HG02763 (cell line): ENCODE measurements at regions not wholly inside any gene's neighbourhood (a gene's known extent, or its start where the extent isn't known, plus 50 kb on each side); places are given as distances from the start of the nearest gene placed in this dataset.
A peak's percentile ranks its signal among the peaks of the same experiment; 100 is the strongest.

Experiments used
- ATAC-seq: cut with Tn5 transposase; IDR thresholded peaks from one replicate; pipeline ENCODE4 v1.9.1; 2021; ENCODE audit warnings: mild to moderate bottlenecking, moderate library complexity; ENCODE audit not compliant: unreplicated experiment

DNA sequence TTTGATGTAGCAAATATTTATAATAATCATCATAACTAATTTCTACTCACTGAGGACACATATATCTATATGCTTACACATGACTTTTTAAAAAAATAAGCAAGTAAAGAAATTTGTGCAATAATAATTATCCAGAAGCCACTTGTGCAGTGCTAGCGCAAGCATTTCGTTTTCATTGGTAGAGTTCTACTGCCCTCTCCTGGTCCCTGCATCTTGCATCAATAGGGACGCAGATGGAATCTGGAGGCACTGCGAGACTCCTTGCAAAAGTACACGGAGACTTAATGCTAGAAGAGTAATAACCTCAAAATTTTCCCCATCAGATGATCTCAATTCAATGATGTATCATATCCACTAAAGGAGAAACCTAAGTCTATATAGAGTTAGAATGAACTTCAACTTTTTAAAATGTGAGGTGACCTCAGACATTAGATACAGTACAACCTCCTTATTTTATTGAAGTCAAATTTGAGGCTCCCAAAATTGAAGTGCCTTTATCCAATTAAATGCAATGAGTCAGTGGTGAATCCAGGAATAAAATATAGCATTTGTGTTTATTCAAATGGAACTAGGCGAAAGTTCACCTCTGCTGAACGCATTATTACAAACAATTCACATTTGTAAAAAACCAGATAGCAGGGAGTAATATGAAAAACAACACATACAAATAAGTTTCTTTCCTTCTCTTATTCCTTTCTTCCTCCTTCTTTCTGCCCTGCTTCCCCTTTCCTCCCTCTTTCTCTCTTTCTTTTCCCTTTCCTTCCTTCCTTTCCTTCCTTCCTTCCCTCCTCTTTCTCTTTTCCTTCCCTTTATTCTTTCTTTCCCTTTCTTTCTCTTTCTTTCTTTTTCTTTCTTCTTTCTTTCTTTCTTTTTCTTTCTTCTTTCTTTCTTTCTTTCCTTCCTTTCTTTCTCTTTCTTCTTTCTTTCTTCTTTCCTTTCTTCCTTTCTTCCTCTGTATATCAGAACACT, 450.0 kb downstream of the ANKRD50 start:
- ATAC-seq, result peak; percentile 88

DNA sequence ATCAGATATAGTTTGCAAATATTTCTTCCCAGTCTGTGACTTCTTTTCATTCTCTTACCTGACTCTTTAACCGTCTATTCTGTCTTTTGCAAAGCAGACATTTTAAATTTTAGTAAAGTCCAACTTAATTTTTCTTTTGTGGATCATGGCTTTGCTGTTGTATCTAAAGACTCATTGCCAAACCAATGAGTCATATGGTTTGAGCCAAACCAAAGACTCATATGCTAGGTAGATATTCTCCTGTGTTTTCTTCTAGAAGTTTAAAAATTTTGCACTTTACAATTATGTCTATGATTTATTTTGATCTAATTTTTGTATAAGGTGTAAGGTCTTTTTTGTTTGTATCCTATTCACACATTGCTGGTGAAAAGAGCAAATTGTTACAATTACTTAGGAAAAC, 446.8 kb downstream of the ANKRD50 start:
- no peak for ATAC-seq

DNA sequence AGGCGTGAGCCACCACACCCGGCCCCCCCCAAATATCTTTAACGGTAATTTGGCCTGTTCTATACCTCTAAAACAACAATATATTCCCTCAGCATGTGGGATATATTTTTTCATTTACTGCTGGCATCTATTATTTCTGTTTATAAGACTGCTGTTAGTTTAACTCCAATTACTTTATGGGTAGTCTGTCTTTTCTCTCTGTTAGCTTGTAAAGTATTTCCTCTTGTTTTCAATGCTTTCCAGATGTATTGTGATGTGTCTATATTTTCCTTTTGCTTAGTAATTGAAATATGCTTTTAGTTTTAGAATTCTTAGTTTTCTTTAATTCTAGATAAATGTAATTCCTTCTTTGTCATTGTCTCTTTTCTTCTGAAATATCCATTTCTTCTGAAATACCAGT, 445.8 kb downstream of the ANKRD50 start:
- no peak for ATAC-seq

DNA sequence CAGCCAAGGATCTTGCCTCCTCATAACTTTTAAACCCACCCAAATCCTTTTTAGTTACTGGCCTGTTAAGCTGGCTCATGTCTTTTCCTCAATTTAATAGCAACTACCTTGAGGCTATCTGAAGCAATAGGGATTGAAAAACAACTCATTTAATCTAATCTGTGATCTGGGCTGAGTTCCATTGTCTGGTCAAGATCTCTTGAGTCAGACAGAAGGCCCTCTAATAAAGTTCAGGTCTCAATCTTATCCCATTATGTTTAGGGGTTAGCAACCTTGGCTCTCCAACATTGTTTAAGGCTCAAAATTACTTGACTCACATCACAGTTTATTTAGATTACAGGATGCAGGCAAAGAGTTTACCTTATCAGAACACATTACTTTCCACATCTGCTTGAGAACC, 436.1 kb downstream of the ANKRD50 start:
- no peak for ATAC-seq

DNA sequence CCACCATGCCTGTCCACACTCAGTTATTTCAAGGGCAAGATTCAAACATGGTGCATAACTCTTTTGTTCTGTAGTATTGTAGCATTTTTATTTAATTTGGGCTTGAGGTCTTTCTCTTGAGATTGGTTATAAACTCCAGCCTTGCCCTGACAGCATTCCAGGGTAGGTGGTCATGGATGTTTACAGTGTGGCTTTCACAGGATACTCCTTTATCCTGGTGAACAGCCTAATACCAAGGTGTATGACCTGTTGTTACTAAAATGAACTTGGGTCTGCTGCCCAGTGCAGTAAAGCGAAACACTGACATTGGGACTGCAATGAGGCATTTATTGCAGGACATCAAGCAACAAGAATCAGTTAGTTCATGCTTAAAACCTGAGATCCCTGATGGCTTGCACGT, 434.8 kb downstream of the ANKRD50 start:
- ATAC-seq, result no peak

DNA sequence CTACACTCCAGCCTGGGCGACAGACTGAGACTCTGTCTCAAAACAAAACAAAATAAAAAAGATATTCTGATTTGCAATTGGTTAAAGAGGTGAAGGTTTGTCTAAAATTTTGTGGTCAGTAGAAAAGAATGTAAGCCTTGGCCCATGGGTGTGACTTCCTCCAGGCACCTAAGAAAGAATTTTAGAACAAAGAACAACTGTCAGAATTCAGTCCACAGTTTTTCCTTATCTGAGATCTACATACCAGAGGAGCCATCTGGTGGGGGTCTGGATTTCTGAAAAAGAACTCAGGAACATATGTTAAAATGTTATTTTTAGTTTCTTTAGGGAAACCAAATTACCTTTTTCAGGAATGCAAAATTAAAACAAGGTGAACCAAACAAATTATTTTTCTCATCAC, 434.1 kb downstream of the ANKRD50 start:
- no peak for ATAC-seq

DNA sequence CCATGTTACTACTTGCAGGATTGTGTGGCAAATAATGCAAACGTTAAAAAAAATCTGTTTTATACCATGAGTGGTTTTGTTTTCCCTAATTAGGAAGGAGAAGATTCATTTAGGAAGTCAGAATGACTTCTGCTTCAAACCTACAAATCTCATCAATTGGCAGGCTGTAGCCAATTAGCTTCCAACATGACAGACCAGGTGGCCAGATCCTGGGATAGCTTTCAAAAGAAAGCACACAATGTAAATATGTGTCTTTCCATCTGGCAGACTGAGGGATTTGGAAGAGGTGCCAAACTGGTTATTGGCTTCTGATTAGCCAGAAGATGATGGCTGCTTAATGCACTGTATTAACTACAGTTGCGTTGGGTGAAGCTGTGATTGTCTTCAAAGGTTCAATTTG, 432.8 kb downstream of the ANKRD50 start:
- ATAC-seq, result no peak

DNA sequence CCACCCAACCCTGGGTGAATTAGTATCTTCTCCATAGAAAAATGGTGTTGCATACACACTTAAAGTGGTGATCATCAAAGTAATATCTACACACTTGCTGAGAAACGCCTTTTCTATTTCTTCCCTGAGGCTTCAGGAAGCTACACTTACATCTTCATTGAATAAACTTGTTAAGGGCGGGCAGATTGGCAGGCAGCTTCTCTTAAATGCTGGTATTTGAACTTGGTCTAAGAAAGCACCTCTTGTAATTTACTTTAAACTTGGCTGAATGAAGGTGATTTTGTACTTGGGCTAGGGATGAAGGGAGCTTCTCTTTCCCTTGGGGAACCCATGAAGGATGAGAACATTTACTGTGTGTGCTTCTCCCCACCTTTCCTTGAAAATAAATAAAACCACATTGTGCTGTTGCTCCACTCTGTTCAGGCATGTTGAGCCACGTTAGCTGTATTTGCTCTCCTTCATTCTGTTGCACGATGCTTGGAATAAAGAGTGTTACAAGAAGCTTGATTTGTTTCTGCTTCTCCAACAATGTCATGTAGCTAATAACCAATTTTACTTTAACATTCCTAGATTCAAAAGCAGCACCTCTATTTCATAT, 430.1 kb downstream of the ANKRD50 start:
- ATAC-seq, result no peak

DNA sequence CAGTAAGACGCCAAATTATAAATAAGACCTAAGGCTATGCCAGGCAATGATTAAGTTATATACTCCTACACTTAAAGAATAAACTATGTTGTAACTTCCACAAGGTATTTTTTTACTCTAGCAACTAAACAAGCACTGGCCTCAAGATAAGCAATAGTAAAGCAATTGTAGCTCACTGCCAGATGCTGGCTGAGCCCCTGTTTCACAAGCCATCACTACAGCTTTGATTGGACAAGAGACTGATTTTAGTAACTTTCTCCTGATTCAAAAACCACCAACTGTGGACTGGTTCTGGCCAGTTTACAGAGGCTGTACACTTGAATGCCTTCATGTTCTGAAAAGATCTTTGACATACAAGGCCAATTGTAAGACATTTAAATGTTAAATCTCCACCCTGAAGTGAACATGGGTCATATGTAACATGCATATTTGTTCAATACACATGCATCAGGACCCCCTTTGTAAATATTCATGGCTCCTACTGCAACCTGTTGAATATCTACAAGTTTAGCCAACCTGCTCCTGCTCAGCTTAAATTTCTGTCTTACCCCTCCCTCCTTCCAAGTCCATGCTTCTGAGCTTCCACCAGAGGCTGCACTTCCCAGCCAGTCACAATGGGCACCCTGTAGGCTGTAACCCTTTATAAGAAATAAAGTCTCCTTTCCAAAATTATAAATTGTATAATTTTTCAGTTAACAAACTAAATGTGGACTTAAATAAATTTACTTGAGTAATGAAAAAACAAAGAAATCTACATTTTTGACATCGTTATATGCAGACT, 423.6 kb downstream of the ANKRD50 start:
- no peak for ATAC-seq

DNA sequence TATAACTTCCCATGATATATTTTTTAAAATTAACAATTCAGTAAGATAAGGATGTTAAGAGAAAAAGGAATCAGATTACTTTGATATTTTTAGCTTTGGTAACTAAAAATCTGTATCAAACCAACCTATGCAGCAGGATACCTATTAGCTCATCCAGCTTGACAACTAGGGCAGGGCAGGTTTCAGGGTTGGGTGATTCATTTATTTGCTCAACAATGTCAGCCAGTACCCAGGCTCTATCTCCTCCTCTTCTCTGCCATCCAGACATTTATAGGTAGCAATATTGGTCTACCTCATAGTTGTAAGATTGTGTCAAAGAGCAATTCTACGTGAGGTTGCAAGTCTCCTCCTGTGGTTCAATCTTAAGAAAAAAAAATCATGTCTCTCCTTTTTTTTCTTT, 421.9 kb downstream of the ANKRD50 start:
- no peak for ATAC-seq

DNA sequence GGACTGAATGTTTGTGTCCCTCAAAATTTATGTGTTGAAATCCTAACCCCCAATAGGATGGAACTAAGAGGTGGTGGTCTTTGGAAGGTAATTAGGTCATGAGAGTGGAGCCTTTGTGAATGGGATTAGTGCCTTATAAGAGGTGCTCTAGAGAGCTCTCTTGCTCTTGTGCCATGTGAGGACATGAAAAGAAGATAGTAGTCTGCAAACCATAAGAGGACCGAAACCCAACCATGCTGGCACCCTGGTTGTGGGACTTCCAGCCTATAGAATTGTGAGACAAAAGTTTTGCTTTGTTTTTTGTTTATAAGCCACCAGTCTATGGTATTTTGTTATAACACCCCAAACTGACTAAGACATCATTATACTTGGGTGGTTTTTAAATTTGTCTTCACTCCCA, 417.1 kb downstream of the ANKRD50 start:
- ATAC-seq, result no peak

DNA sequence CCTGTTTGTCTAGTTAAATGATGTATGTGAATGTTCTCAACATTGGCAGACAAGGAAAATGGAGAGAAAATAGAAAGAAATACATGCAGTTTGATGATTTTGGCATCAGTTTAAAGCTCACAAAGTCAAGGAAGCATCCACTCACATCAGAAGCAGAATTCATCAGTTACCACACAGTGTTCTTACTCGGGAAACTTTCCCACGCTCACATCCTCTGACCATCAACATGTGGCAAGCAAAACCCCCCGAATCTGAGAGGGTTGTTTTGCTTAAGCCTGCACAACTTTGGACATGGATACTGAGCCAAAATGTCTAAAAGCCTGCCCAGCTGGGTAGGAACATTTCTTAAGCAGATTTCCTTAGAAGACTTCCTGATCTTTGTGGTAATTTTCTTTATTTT, 407.6 kb downstream of the ANKRD50 start:
- no peak for ATAC-seq

DNA sequence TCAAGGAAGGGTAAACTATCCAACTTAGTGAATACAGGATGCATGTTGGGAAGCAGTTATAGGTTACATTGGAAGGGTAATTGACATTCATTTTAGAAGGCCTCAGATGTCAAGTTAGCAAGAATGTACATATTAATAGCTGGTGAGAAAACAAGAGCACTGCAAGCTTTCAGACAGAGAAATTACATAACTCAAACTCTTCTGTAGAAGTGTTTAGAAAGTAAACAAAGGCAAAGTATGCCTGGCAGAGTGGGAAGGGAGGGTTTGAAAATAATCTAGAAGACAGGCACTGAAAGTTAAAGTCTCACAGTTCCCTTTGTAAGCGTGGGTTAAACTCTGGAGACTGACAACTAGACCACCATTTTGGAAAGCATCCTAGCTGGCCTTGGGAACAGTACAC, 406.2 kb downstream of the ANKRD50 start:
- no peak for ATAC-seq

DNA sequence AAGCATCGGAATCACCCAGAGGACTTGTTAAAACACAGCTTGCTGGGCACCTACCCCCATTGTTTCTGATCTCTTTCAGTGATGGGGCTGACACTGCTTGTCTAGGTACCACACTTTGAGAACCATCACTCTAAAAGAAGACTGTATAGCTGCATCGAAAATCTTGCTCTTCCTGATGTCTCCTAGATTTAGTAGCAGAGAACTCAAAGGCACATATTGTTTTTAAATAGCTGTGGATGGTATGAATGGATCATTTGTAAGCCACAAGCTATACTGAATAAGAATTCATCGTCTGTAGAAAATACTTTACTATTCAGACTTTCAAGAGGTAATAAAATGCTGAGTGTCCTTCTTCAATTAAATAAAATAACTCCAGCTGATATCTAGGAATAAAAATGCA, 405.4 kb downstream of the ANKRD50 start:
- ATAC-seq, result no peak

DNA sequence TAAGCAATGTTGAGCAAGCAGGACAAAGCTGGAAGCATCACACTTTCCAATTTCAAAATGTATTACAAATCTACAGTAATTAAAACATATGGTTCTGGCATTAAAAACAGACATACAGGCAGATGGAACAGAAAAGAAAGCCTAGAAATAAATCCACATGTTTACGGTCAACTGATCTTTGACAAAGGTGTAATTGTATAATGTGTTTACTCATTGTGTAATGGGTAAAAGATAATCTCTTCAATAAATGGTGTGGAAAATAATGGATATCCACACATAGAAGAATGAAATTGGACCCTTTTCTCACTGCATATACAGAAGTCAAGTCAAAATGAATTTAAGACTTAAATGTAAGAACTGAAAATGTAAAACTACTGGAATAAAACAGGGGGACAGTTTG, 394.2 kb downstream of the ANKRD50 start:
- no peak for ATAC-seq

DNA sequence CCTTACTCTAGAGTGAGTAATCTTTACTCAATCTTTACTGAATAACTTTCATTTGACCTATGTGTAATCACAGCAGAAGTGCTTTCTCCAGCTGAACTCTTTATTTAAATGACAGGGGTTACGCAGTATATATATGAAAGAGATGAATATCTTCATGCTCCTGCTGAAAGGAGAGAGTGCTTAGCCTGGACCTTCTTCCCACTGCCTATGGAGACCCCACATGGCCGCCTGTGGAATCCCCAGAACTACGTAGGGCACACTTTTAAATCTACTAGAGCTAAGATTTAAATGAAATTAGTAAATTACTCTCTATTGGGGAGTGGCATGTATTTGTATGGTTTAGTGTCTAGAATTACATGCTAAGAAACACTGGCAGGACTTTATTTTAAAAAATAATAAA, 391.2 kb downstream of the ANKRD50 start:
- no peak for ATAC-seq

DNA sequence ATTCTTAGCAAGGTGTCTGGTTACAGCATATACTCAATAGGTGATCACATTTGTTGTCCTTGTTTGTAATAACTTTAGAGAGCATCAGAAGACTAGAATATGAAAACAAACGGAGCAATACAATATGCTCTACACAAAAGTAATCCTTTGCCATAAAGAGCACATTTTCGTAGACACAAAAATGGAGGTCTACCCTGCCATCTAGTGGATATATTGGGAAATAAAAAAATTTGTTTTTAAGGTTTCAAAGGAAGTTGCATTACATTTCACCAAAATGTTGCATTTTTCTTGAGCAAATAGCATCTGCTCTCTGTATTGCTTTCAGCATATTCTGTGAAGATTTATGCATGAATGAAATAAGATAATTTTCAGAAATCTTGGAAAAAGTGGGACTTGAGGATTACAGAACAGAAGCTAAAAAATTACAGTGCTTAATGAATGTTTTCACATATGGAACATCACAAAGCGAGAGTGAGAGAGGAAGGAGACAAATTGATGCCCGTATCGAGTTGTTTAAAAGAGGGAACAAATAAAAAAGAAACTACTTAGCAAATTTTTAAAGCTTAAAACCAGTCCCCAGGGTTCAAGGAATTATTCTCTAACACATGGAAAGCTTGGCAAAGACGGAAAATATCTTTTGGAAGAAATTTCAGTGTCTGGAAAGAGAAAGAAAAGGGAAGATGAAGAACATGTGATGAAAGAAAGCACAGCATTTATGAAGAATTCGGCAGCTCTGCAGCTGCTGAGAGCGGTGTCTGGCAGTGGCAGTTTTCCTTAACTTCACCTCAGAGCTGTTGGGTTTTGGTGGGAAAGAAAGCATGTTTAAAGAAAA, 390.1 kb downstream of the ANKRD50 start:
- ATAC-seq, result no peak

DNA sequence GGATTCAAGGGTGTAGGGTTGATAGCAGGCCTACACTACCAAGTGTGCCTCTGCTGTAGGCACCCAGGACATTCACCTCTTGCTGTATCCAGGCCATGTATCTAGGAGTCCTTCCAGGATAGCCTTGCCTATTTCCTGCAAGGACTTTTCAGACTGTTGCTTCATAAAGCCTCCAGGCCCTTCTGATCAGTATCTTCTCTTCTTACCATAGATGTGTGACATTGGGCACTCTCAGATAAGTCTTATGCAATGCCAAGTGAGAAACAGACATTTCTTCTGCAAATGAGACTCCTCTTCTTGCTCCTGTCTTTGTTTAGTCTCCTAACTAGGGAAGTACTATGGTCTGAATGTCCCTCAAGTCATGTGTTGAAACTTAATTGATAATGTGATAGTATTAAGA, 386.8 kb downstream of the ANKRD50 start:
- no peak for ATAC-seq

DNA sequence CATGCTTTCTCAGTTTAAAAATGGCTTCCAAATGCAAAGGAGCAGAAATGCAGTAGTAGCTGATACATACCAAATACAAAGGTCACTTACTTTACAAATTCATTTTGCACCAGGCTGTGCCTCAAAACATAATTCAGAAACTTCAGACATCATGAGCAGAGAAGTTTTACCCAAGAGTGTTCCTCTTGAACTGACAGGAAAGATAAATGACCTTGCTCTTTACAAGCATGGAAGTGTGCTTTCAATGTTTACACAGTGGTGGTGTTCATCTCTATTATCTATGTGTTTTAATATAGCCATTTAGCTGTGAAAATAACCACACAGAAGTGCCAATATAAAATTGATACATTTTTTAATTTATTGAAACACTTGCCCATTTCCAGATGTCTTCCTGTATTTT, 383.4 kb downstream of the ANKRD50 start:
- no peak for ATAC-seq

DNA sequence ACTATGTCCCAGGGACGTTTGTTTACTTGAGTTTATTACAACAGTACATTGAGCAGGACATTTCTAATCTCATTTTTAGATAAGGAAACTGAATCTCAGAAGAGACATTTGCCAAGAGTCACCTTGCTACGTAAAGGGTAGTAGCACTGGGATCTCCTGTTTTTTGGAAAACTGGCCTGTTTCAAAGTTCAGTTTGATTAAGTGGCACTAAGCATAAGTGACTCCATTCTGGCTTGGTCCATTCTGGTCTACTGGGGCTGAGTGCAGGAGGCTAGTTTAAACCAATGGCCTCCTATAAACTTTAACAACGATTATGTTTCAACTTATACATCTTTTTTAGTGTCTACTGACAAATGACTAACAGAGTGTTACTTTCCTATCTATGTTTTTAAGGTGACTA, 382.5 kb downstream of the ANKRD50 start:
- ATAC-seq, result no peak

DNA sequence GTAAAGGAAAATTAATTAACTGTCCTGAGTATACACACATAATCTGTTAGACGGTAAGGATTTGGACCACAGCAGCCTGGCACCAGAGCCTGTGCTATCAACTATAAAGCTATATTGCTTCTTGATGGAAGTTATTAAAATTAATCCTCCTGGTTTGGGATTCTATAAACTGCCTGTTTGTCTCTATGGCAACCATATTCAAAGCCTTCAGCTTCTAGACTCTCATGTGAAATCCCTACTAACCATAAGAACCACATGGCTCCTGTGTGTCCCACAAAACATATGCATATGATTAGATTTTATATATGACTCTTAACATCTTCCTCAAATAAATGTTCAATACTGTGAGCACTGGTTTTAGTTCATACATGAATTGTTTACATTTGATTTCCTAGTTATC, 380.8 kb downstream of the ANKRD50 start:
- ATAC-seq, result no peak
